DOHH2 (cell line): ENCODE measurements at regions not wholly inside any gene's neighbourhood (a gene's known extent, or its start where the extent isn't known, plus 50 kb on each side); places are given as distances from the start of the nearest gene placed in this dataset.

Experiments
- H3F3A ChIP-seq: fragments of 200-600 bp; sonication (generic), shearing (Covaris generic); 2 replicates; pipeline ENCODE4 v1.6.0; 2016; ENCODE audit warnings: antibody characterized with exemption, mild to moderate bottlenecking; ENCODE audit not compliant: control insufficient read depth, insufficient read depth
- H3K27ac ChIP-seq: fragments of 200-600 bp; sonication (generic); 2 replicates; pipeline ENCODE4 v1.5.1; 2014; ENCODE audit warnings: low read depth, mild to moderate bottlenecking, low read length, moderate library complexity
- H3K27me3 ChIP-seq: fragments of 200-600 bp; sonication (generic); 2 replicates; pipeline ENCODE4 v1.6.1; 2014; ENCODE audit warnings: mild to moderate bottlenecking, low read length, mixed read lengths; ENCODE audit not compliant: control insufficient read depth
- H3K36me3 ChIP-seq: fragments of 200-600 bp; sonication (generic); 2 replicates; pipeline ENCODE4 v1.6.1; 2014; ENCODE audit warnings: mild to moderate bottlenecking, low read length, moderate library complexity, mixed read lengths; ENCODE audit not compliant: control insufficient read depth
- H3K4me1 ChIP-seq: fragments of 200-600 bp; sonication (generic); 2 replicates; pipeline ENCODE4 v1.6.1; 2014; ENCODE audit warnings: mild to moderate bottlenecking, low read length, mixed read lengths; ENCODE audit not compliant: control insufficient read depth
- H3K4me2 ChIP-seq: fragments of 200-600 bp; sonication (generic); 2 replicates; pipeline ENCODE4 v1.6.0; 2014; ENCODE audit warnings: mild to moderate bottlenecking, low read length, moderate library complexity
- H3K4me3 ChIP-seq: fragments of 200-600 bp; sonication (generic); 2 replicates; pipeline ENCODE4 v1.5.1; 2014; ENCODE audit warnings: mild to moderate bottlenecking, low read length, mixed read lengths
- H3K79me2 ChIP-seq: fragments of 200-600 bp; sonication (generic); 2 replicates; pipeline ENCODE4 v1.6.1; 2014; ENCODE audit warnings: mild to moderate bottlenecking, low read length, mixed read lengths; ENCODE audit not compliant: control insufficient read depth
- H3K9me2 ChIP-seq: fragments of 200-600 bp; sonication (generic); replicated peaks from 2 replicates; pipeline ENCODE4 v1.6.1; 2014; ENCODE audit warnings: mild to moderate bottlenecking, low read length, mixed read lengths; ENCODE audit not compliant: control insufficient read depth
- H3K9me3 ChIP-seq: fragments of 200-600 bp; sonication (generic); 2 replicates; pipeline ENCODE4 v1.6.1; 2014; ENCODE audit warnings: antibody characterized with exemption, low read length, mixed read lengths; ENCODE audit not compliant: control insufficient read depth, insufficient read depth
- H4K20me1 ChIP-seq: fragments of 200-600 bp; sonication (generic); 2 replicates; pipeline ENCODE4 v1.6.0; 2014; ENCODE audit warnings: low read depth, mild to moderate bottlenecking, antibody characterized with exemption, low read length, moderate library complexity; ENCODE audit not compliant: control insufficient read depth, insufficient read depth
- CTCF ChIP-seq: fragments of 200-600 bp; sonication (generic); IDR thresholded peaks from one replicate; pipeline ENCODE4 v1.5.1; 2014; ENCODE audit warnings: antibody characterized with exemption, mild to moderate bottlenecking, low read depth, low read length; ENCODE audit not compliant: poor library complexity, severe bottlenecking
- EZH2phosphoT487 ChIP-seq: fragments of 200-600 bp; sonication (generic); IDR thresholded peaks from 2 replicates; pipeline ENCODE4 v1.6.1; 2017; ENCODE audit warnings: borderline replicate concordance, mild to moderate bottlenecking, antibody characterized with exemption, low read length, moderate library complexity, mixed read lengths

DNA sequence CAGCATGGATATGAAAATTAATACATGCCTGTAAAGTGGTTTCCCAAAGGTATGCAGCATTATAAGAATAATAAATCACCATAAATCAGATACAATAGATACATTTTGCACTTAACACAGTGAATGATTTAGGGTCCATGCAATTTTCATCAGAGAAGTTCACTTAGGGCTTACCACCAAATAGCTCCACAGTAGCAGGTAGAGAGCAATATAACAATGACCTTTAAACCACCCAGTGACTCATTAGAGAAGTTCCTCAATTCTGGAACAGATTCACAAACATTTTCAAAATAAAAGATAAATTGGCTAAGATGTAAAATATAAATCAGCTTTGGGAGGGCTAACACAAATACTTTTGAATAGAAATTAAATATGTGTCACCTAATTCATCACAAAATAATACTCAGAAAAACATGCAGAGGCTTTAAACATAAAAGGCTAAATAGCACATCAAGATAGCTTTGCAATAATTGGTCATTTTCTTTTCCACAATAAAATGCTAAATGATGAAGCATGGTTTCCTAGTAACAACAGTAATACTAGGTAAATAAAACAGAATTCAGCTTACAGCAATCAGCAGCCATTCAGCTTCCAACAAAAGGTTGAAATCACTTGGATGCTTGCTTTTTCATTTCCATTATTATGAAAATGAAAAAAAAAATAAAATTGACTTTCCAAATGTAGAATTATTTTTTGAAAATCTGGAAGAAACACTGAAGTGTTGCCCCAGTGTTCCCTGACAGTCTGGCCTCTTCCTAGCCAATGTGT is 84.3 kb upstream of the NBEA start:
- Histone ChIP-seq H3K4me2 (no peak overlapping the region), H3K4me1 (no peaks in the 10 kb centered on the region), H3K36me3 (no peaks in the 10 kb centered on the region), H3K79me2 (no peaks in the 10 kb centered on the region), H3F3A (no peaks in the 10 kb centered on the region), H3K9me3 (no peaks in the 10 kb centered on the region), H3K9me2 (no peaks in the 10 kb centered on the region), H3K27ac (no peak overlapping the region), H4K20me1 (no peaks in the 10 kb centered on the region), H3K4me3 (no peak overlapping the region), H3K27me3 (no peaks in the 10 kb centered on the region)
- TF ChIP-seq CTCF, result no peak
- TF ChIP-seq EZH2phosphoT487, result no peak

DNA sequence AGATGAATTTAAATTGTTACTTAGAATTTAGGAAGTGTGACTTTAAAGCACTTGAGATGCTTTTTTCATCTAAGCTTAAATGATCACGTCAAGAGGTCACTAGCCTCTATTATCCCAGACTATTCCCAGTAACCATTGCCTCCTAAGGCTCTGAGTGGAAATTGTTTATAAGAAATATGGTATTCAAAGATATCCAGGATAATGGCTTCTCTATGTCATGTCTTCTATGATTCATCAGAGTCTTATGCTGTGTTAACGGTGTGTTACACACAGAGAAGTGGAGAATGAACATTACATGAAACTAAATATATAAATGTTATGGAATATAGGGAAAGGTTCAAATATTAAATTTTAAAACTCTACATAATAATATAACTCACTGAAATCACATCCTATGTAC is 79.8 kb upstream of the NBEA start:
- Histone ChIP-seq H3K4me1 (no peaks in the 10 kb centered on the region), H3K79me2 (no peaks in the 10 kb centered on the region), H3K36me3 (no peaks in the 10 kb centered on the region), H3F3A (no peaks in the 10 kb centered on the region), H3K9me2 (no peaks in the 10 kb centered on the region), H3K9me3 (no peaks in the 10 kb centered on the region), H3K4me3 (no peak overlapping the region), H3K27me3 (no peaks in the 10 kb centered on the region), H3K27ac (no peak overlapping the region), H3K4me2 (no peak overlapping the region), H4K20me1 (no peaks in the 10 kb centered on the region)
- TF ChIP-seq EZH2phosphoT487, result no peak
- no peak for TF ChIP-seq CTCF

DNA sequence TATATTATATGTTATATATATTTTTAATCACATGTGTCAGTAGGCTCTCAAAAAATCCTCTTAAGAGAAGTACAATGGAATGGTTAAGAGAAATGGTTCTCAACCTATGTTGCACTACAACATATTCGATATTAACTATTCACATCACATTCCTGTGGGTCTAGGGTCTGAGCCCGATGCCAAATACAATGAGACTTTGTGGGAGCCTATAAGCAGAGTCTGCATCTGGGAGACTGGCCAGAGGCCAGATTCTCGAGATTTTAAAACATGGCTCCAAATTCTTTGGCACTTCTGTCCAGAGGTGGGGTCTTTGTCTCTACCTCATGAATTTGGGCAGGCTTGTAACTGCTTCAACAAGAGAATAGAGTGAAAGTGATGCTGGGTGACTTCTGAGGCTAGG is 79.4 kb upstream of the NBEA start:
- Histone ChIP-seq H3K27me3 (no peaks in the 10 kb centered on the region), H3K9me3 (no peaks in the 10 kb centered on the region), H3K36me3 (no peaks in the 10 kb centered on the region), H3K4me2 (no peak overlapping the region), H3K4me1 (no peaks in the 10 kb centered on the region), H3K79me2 (no peaks in the 10 kb centered on the region), H3K4me3 (no peak overlapping the region), H3F3A (no peaks in the 10 kb centered on the region), H3K27ac (no peak overlapping the region), H4K20me1 (no peaks in the 10 kb centered on the region), H3K9me2 (no peaks in the 10 kb centered on the region)
- TF ChIP-seq EZH2phosphoT487 (no peak), CTCF (no peak)
